ENCODE measurements at regions not wholly inside any gene's neighbourhood (a gene's known extent, or its start where the extent isn't known, plus 50 kb on each side); places are given as distances from the start of the nearest gene placed in this dataset.
"Not testable (repeated sequence)": the region's sequence is repeated elsewhere in the genome, so short reads cannot be mapped to it uniquely, and the experiment has no call there.

- no peak for DNase-seq
Observed at GRCh38 chr18:76102626-76103025, 392.4 kb downstream of the ZNF516 start.

GRCh38 chr18:76102156-76102555 lies 392.9 kb downstream of the ZNF516 start:
- no peak for DNase-seq

- no peak for DNase-seq
Observed at GRCh38 chr18:76099931-76100457, 395.0 kb downstream of the ZNF516 start.

DNA sequence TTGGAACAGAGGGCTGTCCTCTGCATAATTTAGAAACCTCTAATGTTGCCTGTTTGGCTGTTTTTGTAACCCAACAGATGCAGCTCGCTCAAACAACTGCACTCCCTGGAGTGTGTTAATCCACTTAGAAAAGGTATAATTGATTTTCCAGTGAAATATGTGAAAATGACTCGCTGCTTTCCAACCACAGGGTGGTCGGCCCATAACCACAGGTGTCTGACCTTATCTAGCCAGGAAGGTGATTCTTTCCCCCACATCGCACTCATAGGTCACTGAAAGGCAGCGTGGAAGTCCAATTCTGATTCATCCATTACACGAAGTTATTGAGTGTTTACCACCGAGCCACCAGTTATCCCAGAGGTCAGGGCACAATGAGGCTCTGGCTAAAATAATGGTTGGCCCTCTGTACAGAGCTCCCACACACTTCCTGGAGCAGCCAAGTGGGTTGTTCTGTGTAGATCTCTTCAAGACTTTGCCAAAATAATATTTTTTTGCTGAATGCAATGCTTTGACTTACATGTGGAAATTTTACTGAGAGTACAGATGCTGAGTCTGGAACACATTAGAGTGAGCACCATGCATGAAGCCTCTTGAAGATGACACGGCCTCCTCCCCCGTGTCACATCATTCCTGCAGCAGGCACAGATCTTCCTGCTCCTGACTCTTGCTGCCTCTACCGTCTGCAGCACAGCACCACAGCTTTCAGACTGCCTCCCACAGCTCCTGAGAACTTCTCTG lies 396.2 kb downstream of the ZNF516 start:
- no peak for DNase-seq

DNA sequence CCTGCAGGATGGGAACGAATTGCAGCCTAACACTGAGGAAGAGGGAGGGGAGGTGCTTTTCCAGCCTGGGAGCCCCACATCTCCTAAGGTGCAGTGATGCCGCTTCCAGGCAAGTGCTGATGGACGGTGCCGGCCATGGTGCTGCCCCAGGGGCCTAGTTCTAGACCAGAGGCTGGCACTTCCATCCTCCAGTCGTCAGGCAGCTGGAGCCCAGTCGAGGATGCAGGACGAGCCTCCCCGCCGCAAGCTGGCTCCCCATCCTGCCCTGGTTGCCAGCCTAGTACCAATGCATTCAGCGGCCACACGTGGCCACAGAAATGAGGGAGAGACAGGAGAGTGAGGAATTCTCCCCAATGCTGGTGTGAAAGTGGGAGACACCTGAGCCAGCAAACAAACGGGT lies 413.5 kb downstream of the ZNF516 start:
- DNase-seq: no peak

GRCh38 chr18:76080430-76080829 lies 414.6 kb downstream of the ZNF516 start:
- DNase-seq: no peak

DNA sequence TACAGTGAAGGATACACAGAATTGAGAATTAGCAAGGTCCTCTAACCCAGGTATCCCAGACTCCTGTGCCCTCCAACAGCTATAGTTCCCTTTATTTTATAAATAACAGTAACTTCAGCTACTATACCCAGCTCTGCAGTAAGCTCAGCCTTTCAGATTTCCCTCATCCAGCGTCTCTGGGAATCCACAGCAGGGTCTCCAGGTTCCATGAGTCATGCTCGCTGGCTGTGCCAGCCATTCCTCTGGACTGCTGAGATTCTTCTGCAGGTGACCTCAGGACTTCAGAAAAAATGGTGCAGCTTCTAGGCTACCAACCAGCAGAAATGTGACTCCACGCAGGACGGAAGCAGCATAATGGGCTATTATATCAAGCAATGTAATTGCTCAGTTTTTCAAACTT lies 419.3 kb downstream of the ZNF516 start:
- no peak for DNase-seq

GRCh38 chr18:76064998-76065397 lies 430.0 kb downstream of the ZNF516 start:
- peak; percentile 6 for DNase-seq

GRCh38 chr18:76058146-76058545 lies 436.9 kb downstream of the ZNF516 start:
- DNase-seq: no peak

- DNase-seq: no peak
Observed at GRCh38 chr18:76057386-76057785, 437.7 kb downstream of the ZNF516 start.

DNA sequence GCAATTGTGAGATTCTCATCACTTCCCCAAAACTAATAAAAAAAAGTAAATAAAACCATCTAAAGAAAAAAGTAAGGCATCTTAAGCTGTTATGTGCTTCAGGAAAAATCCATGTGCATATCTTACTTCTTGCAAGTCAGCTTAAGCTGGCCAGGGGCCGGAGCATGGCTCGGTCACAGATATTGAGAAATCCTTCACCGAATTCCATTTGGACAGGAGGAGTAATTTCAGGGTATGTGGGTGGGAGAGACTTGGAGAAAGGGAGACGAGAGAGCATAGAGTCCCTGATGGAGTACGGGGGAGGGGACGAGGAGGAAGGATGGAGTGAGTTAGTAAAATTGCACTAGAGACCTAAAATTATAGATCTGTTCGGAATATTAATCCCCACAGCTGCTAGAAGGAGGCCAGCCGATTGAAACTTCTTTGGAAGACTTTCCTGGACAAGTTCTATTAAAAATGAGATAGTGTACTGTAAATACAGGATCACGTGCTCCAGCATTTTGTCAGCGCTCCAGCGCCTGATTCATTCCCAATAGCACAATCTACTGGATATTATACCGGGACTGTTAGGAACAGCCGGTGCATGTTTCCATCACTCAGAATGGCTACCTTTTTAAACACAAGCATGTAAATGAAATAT lies 438.5 kb downstream of the ZNF516 start:
- no peak for DNase-seq

DNA sequence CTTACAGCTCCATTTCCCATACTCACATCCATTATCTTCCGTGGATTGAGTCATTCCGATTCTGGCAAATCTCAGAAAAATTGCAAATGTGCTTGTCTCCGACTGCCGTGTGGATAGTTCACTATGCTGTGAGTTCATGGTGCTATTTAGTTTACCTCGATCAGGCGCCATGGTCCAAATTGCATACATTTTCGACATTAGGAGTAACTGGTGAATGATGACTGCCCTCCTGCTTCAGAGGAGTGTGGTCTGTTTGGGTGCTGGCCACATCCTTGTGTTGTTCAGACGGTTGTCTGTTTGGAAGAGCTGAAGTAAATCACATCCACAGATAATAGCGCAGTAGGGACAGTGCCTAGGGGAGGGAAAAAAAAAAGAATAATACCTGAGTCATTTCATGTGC lies 439.5 kb downstream of the ZNF516 start:
- no peak for DNase-seq

GRCh38 chr18:76055025-76055424 lies 440.0 kb downstream of the ZNF516 start:
- DNase-seq: no peak

DNA sequence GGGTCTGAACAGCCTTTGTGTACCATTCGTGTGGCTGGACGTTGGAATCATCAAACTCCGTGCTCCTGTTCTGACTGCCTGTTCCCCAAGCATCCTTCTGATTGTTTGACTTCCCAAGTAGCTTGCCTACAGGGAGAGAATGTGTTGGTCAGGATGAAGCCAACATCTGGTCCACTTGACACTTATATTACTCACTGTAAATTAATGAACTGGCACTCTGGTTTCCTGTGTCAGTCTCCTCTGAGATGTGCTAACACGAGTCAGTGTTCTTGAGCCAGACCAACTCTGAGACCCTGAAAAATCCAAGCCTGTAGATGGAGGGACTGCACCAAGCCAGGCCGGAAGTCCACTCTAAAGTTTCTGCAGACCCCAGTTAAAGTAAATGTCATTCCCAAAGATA lies 440.9 kb downstream of the ZNF516 start:
- no peak for DNase-seq

GRCh38 chr18:76053551-76053950 lies 441.5 kb downstream of the ZNF516 start:
- DNase-seq: no peak

DNA sequence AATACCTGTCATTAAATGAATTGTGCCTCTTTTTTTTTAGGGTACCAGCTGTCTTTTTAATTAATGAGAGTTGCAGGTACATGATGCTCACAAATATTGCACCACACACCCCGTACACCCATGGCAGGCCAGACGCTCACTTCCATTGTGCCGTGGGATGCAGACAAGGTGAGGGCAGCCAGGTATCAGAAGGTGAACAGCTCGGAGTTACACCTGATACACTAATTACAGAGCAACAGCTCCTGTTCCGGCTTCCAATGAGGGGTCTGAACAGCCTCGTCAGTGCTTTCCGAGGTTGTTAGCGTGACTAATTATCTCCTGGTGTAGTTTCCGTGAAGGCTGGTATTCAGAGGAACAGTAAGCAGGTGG lies 442.8 kb downstream of the ZNF516 start:
- DNase-seq: no peak

DNA sequence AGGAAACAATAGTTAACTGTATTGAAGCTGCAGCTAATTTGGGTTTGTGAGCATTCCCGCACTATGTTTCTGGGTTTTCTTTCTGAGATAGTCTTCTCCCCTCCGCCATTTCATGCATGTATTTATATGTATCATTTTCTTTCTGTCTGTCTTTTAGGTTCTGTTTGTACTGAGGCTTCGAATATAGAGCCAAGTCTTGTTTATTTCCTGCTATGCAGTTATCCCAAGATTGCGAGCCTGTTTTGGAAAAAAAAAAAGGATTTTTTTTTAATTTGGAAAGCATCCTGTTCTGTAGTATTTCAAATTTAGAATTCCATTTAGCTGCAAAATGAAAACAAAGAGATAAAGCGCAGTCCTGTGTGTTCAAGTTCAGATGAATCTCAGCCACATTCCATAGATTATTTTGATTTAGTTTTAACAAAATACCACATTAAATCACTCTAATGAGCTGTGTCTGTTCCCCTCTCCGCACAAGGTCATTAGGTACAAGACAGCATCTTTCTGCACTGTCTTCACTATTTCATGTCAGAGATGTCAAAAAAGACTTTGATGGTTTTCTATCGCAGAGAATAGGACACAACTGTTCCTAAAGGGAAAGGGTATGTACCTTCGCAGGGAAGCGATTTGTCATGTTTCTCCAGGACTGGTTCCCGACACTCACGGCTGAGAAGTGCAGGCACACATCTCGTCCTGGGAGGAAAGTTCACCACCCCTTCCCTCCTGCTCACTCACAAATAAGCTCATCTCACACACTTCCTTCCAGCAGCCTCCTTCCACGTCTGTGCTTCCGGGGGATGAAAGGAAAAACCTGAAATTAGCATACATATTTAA lies 443.4 kb downstream of the ZNF516 start:
- no peak for DNase-seq

DNA sequence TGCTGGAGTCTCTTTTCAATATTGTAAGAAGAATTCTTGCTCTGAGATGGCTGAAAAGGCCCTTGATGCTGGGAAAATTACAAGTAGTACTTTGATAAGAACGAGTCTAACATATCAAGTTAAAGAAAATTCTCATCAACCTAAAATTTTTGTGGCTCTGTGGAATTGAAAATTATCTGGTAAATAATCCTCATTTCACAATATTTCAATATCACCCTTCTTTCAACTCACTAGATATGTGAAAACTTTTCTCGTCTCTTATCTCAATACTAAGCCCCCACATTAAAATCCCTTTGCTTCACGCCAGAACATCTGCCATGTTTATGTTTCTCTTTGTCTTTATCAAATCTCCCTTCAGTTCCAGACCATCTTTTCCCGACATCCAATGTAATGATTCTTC lies 448.8 kb downstream of the ZNF516 start:
- no peak for DNase-seq

DNA sequence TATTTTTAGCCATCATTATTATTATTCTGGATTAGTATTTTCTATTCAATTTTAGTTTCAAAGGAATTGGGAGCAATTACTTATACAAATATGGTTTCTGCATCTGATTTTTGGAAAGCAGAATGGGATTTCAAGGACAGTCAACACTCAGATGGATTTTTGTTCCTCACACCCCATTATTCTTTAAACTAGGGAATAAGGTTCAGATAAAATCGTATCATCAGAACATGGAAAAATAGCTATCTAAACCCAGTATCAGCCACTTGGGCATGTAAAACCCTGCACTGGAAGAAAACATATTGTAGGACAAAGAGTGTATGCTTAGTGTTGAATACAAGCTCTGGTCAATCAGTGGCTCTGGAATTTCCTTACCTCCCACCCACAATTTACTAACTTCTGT lies 452.5 kb downstream of the ZNF516 start:
- no peak for DNase-seq

- no peak for DNase-seq
Observed at GRCh38 chr18:76018210-76018609, 476.8 kb downstream of the ZNF516 start.

DNA sequence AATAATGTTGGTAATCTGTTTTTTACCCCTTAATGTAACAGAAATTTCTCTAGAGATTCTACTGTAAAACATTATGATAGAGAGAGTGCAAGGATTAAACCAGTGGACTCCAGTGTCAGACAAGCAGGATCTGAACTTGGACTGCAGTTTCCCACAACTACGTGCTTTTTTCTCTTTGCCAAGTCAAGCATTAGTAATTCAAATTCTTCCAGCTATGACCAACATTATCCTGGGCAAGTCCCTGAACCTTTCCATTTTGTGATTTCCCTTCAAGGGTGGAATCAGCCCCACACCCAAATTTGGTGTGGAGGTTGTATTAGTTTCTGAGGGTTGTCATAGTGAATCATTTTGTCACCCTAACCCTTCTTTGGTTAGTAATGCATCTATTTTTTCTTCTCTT lies 482.0 kb downstream of the ZNF516 start:
- no peak for DNase-seq

GRCh38 chr18:76005632-76006208 lies 489.3 kb downstream of the ZNF516 start:
- DNase-seq: peak; percentile 34

DNA sequence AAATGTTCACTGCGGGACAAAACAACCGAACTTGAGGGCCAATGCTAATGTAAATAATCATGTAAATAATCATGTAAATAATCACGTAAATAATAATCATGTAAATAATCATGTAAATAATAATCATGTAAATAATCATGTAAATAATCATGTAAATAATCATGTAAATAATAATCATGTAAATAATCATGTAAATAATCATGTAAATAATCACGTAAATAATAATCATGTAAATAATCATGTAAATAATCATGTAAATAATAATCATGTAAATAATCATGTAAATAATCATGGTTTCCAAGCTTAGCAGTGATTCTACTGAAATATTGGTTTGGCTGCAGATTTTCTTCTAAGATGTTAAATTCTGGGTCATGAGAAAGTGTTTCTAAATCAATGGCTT lies 507.1 kb downstream of the ZNF516 start:
- DNase-seq: not testable (repeated sequence)

Data from NCI-H345 (cell line).